ENCODE measurements at regions not wholly inside any gene's neighbourhood (a gene's known extent, or its start where the extent isn't known, plus 50 kb on each side); places are given as distances from the start of the nearest gene placed in this dataset.

GRCh38 chr1:109846846-109847245 lies 63.8 kb upstream of the CSF1 start:
- TF ChIP-seq, protein P1, sequence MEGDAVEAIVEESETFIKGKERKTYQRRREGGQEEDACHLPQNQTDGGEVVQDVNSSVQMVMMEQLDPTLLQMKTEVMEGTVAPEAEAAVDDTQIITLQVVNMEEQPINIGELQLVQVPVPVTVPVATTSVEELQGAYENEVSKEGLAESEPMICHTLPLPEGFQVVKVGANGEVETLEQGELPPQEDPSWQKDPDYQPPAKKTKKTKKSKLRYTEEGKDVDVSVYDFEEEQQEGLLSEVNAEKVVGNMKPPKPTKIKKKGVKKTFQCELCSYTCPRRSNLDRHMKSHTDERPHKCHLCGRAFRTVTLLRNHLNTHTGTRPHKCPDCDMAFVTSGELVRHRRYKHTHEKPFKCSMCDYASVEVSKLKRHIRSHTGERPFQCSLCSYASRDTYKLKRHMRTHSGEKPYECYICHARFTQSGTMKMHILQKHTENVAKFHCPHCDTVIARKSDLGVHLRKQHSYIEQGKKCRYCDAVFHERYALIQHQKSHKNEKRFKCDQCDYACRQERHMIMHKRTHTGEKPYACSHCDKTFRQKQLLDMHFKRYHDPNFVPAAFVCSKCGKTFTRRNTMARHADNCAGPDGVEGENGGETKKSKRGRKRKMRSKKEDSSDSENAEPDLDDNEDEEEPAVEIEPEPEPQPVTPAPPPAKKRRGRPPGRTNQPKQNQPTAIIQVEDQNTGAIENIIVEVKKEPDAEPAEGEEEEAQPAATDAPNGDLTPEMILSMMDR (CRISPR knock-in tag; IDR thresholded peaks at IDR 0.05), result no peak
- TF ChIP-seq EP300 (IDR thresholded peaks at IDR 0.05; ENCODE audit: low read depth in 2 of 2, low read length in 2 of 2) (no peak), EP300 (CRISPR knock-in tag; IDR thresholded peaks at IDR 0.05; ENCODE audit: borderline replicate concordance) (no peak), IRF2 (CRISPR knock-in tag; IDR thresholded peaks at IDR 0.05) (no peak), CHD4 (IDR thresholded peaks at IDR 0.05; ENCODE audit: borderline replicate concordance, low read length) (no peak), HNRNPL (IDR thresholded peaks at IDR 0.05; ENCODE audit: low read depth, low read length) (no peak), ELF3 (CRISPR knock-in tag; IDR thresholded peaks at IDR 0.05) (no peak)
- TF ChIP-seq, protein P2, sequence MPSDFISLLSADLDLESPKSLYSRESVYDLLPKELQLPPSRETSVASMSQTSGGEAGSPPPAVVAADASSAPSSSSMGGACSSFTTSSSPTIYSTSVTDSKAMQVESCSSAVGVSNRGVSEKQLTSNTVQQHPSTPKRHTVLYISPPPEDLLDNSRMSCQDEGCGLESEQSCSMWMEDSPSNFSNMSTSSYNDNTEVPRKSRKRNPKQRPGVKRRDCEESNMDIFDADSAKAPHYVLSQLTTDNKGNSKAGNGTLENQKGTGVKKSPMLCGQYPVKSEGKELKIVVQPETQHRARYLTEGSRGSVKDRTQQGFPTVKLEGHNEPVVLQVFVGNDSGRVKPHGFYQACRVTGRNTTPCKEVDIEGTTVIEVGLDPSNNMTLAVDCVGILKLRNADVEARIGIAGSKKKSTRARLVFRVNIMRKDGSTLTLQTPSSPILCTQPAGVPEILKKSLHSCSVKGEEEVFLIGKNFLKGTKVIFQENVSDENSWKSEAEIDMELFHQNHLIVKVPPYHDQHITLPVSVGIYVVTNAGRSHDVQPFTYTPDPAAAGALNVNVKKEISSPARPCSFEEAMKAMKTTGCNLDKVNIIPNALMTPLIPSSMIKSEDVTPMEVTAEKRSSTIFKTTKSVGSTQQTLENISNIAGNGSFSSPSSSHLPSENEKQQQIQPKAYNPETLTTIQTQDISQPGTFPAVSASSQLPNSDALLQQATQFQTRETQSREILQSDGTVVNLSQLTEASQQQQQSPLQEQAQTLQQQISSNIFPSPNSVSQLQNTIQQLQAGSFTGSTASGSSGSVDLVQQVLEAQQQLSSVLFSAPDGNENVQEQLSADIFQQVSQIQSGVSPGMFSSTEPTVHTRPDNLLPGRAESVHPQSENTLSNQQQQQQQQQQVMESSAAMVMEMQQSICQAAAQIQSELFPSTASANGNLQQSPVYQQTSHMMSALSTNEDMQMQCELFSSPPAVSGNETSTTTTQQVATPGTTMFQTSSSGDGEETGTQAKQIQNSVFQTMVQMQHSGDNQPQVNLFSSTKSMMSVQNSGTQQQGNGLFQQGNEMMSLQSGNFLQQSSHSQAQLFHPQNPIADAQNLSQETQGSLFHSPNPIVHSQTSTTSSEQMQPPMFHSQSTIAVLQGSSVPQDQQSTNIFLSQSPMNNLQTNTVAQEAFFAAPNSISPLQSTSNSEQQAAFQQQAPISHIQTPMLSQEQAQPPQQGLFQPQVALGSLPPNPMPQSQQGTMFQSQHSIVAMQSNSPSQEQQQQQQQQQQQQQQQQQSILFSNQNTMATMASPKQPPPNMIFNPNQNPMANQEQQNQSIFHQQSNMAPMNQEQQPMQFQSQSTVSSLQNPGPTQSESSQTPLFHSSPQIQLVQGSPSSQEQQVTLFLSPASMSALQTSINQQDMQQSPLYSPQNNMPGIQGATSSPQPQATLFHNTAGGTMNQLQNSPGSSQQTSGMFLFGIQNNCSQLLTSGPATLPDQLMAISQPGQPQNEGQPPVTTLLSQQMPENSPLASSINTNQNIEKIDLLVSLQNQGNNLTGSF (CRISPR knock-in tag; IDR thresholded peaks at IDR 0.05), result no peak
